ENCODE measurements at regions not wholly inside any gene's neighbourhood (a gene's known extent, or its start where the extent isn't known, plus 50 kb on each side); places are given as distances from the start of the nearest gene placed in this dataset.

DNA sequence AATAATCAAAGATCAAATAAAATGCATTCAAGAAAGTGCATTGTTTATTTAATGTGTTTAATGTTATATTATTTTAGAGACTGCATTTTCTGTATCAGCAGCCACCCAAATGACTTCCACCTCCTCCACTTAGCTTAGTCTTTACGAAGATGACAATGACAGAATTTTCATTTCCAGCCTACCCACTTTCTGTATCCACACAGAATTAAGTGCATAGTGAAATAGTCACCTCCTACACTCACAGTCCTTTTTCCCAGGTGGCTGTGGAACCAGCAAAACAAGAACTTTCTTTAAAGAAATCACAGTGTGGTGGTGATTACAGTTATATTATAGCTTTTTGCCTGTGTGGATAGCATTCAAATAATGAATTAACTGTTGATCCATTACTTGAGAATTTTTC, 66.2 kb upstream of the KCNK1 start:
- TF ChIP-seq EZH2 (IDR thresholded peaks at IDR 0.05; ENCODE audit: insufficient read depth, poor library complexity, severe bottlenecking) (no peak), EZH2phosphoT487 (IDR thresholded peaks at IDR 0.05; ENCODE audit: insufficient read depth, low read depth) (no peak)

Measured in GM23248 (cell line).